Esophagus squamous epithelium (tissue), 5 donors: ENCODE measurements at regions not wholly inside any gene's neighbourhood (a gene's known extent, or its start where the extent isn't known, plus 50 kb on each side); places are given as distances from the start of the nearest gene placed in this dataset.
"Not testable (repeated sequence)": the region's sequence is repeated elsewhere in the genome, so short reads cannot be mapped to it uniquely, and the experiment has no call there.

ENCODE experiments used
- DNase-seq: peaks from one replicate; lab custom pipeline; 2025; lab: John Stamatoyannopoulos, UW
- H3K27ac ChIP-seq, 4 donors: fragments of 200-600 bp; sonication (generic); one replicate each; pipeline ENCODE4 v1.5.1; 2016 to 2019; ENCODE audit warnings: mild to moderate bottlenecking in 1 of 4
- H3K27me3 ChIP-seq, 4 donors: fragments of 200-600 bp; sonication (generic); 1 replicate in 3 of 4; 2 replicates in 1 of 4; pipeline versions ENCODE4 v1.5.1 to v1.6.0; 2017 to 2021; ENCODE audit warnings: antibody characterized with exemption in 1 of 4
- H3K36me3 ChIP-seq, 3 donors: fragments of 200-600 bp; sonication (generic); one replicate each; pipeline ENCODE4 v1.5.1; 2016 to 2019
- H3K4me1 ChIP-seq, 3 donors: fragments of 200-600 bp; sonication (generic); one replicate each; pipeline ENCODE4 v1.5.1; 2017 to 2019
- H3K4me3 ChIP-seq, 4 donors: fragments of 200-600 bp; sonication (generic); 1 replicate in 3 of 4; 2 replicates in 1 of 4; pipeline ENCODE4 v1.5.1; 2016 to 2019; ENCODE audit warnings: mild to moderate bottlenecking in 2 of 4, moderate library complexity in 1 of 4
- H3K9me3 ChIP-seq, 3 donors: fragments of 200-600 bp; sonication (generic); one replicate each; pipeline ENCODE4 v1.5.1; 2016 to 2019
- CTCF ChIP-seq, 6 experiments: fragments of 450-650 bp in 4 of 6; fragments of 200-600 bp in 2 of 6; sonication (generic) in 2 of 6; IDR thresholded peaks; one replicate each; pipeline ENCODE4 v1.5.1; 2016 to 2019; ENCODE audit warnings: antibody characterized with exemption in 6 of 6, mild to moderate bottlenecking in 4 of 6, moderate library complexity in 4 of 6
- POLR2A ChIP-seq, 4 donors: fragments of 450-650 bp; IDR thresholded peaks; one replicate each; pipeline ENCODE4 v1.6.1; 2017; ENCODE audit warnings: antibody characterized with exemption in 4 of 4, mild to moderate bottlenecking in 4 of 4, moderate library complexity in 3 of 4
- WGBS, 2 donors: methylation state at CpG; one replicate each; pipeline ENCODE4 v1.1.5; 2018; 5-methylcytosine and 5-hydroxymethylcytosine counted together
- intact Hi-C: fragments of 100-400 bp; cut with DNase I; formaldehyde crosslinking; loops from one replicate; pipeline ENCODE4 v1.15.0; 2022
- donor health status: DM: yes; HTN: yes; CAD: no.

- intact Hi-C loops = no loop called here
- no peak overlapping the region for H3K4me3 ChIP-seq
- TF ChIP-seq CTCF (IDR thresholded peaks at IDR 0.05) (no peak), POLR2A (IDR thresholded peaks at IDR 0.05) (no peak)
- no peak overlapping the region for H3K27ac ChIP-seq
- peaks cover 0 to 3% (median 0%) of the 10 kb centered on the region in 3 donors for H3K9me3 ChIP-seq
- DNase-seq = no peak
- H3K4me1 ChIP-seq = no peaks in the 10 kb centered on the region
- H3K36me3 ChIP-seq = no peaks in the 10 kb centered on the region
- H3K27me3 ChIP-seq = no peaks in the 10 kb centered on the region
Observed at GRCh38 chr18:71223486-71223885, 934.6 kb downstream of the SOCS6 start.

- H3K27ac ChIP-seq = no peak overlapping the region
- H3K4me3 ChIP-seq = no peak overlapping the region
- intact Hi-C loops = no loop called here
- no peaks in the 10 kb centered on the region for H3K36me3 ChIP-seq
- WGBS, 2 donors = 76 to 78% methylated on average over 4 to 6 of the region's 6 CpGs
- TF ChIP-seq CTCF (IDR thresholded peaks at IDR 0.05) (no peak), POLR2A (IDR thresholded peaks at IDR 0.05) (no peak)
- DNase-seq = no peak
- H3K9me3 ChIP-seq = peaks cover 0 to 3% (median 0%) of the 10 kb centered on the region in 3 donors
- H3K27me3 ChIP-seq = no peaks in the 10 kb centered on the region
- H3K4me1 ChIP-seq = no peaks in the 10 kb centered on the region
Observed at GRCh38 chr18:71221405-71221804, 932.6 kb downstream of the SOCS6 start.

- H3K27ac ChIP-seq, DNase-seq, H3K36me3 ChIP-seq, H3K4me1 ChIP-seq, H3K27me3 ChIP-seq, H3K4me3 ChIP-seq, intact Hi-C loops: not testable (repeated sequence)
- whole genome bisulfite sequencing, 2 donors = 87 to 100% methylated on average over 1 to 3 of the region's 26 CpGs
- H3K9me3 ChIP-seq = peaks cover 0 to 11% (median 0%) of the 10 kb centered on the region in 3 donors
Observed at GRCh38 chr18:71212739-71213138, 923.9 kb downstream of the SOCS6 start.

- no peak for DNase-seq
- Histone ChIP-seq H3K27me3 (no peaks in the 10 kb centered on the region), H3K36me3 (no peaks in the 10 kb centered on the region), H3K4me1 (no peaks in the 10 kb centered on the region), H3K27ac (no peak overlapping the region), H3K4me3 (no peak overlapping the region), H3K9me3 (peaks cover 0 to 11% (median 0%) of the 10 kb centered on the region in 3 donors)
- intact Hi-C loops = no loop called here
- no peak for TF ChIP-seq CTCF (IDR thresholded peaks at IDR 0.05)
- no peak for TF ChIP-seq POLR2A (IDR thresholded peaks at IDR 0.05)
- WGBS, 2 donors = 100% methylated on average over 1 to 4 of the region's 33 CpGs
Observed at GRCh38 chr18:71212222-71212621, 923.4 kb downstream of the SOCS6 start.

- no peaks in the 10 kb centered on the region for H3K4me1 ChIP-seq
- TF ChIP-seq POLR2A (IDR thresholded peaks at IDR 0.05) (no peak), CTCF (IDR thresholded peaks at IDR 0.05) (no peak)
- no peak for DNase-seq
- no peaks in the 10 kb centered on the region for H3K27me3 ChIP-seq
- peaks cover 0 to 11% (median 0%) of the 10 kb centered on the region in 3 donors for H3K9me3 ChIP-seq
- 44 to 69% methylated on average over 2 of the region's 2 CpGs for WGBS, 2 donors
- H3K36me3 ChIP-seq = no peaks in the 10 kb centered on the region
- no peak overlapping the region for H3K27ac ChIP-seq
- intact Hi-C loops = no loop called here
- H3K4me3 ChIP-seq = no peak overlapping the region
Observed at GRCh38 chr18:71209944-71210343, 921.1 kb downstream of the SOCS6 start.

- H3K4me3 ChIP-seq = no peak overlapping the region
- no peaks in the 10 kb centered on the region for H3K27me3 ChIP-seq
- DNase-seq = no peak
- no peaks in the 10 kb centered on the region for H3K36me3 ChIP-seq
- 54 to 64% methylated on average over 1 of the region's 1 CpG for WGBS, 2 donors
- intact Hi-C loops = no loop called here
- H3K4me1 ChIP-seq = no peaks in the 10 kb centered on the region
- TF ChIP-seq POLR2A (IDR thresholded peaks at IDR 0.05) (no peak), CTCF (IDR thresholded peaks at IDR 0.05) (no peak)
- H3K9me3 ChIP-seq = peaks cover 0 to 4% (median 0%) of the 10 kb centered on the region in 3 donors
- no peak overlapping the region for H3K27ac ChIP-seq
Observed at GRCh38 chr18:71194438-71194837, 905.6 kb downstream of the SOCS6 start.
